Coronary artery (tissue), 2 donors: ENCODE measurements at regions not wholly inside any gene's neighbourhood (a gene's known extent, or its start where the extent isn't known, plus 50 kb on each side); places are given as distances from the start of the nearest gene placed in this dataset.

Source experiments
- DNase-seq: peaks from one replicate; pipeline ENCODE4 v3.0.0-alpha.2; 2017; ENCODE audit warnings: low spot score
- H3K27ac ChIP-seq, 2 donors: fragments of 200-600 bp; sonication (generic); one replicate each; pipeline ENCODE4 v1.5.1; 2016 to 2019
- H3K4me3 ChIP-seq: fragments of 200-600 bp; sonication (generic); 2 replicates; pipeline ENCODE4 v1.5.1; 2016; ENCODE audit warnings: mild to moderate bottlenecking, moderate library complexity
- CTCF ChIP-seq: fragments of 200-600 bp; sonication (generic); IDR thresholded peaks from one replicate; pipeline ENCODE4 v1.5.1; 2019; ENCODE audit warnings: antibody characterized with exemption

DNA sequence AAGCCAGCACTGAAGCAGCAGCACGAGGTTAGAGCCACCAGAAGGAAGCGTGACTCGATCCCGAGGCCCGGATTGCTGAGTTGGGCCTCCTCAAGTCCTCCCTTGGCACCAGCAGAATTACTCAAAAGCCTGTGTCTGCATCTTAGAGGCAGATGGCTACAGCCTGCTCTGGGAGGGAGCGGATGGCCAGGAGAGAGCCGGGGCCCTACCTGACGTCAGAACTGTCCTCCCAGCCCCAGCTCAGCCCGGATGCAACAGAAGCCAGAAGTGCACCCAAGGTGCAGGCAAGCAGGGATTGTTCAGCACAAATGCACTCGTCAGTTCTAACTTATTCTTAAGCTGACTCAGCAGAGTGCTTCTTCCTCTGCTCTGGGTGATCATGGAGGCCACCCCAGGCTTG, 155.5 kb upstream of the RPS6KA2 start:
- no peak for TF ChIP-seq CTCF
- DNase-seq: peak; percentile 36
- Histone ChIP-seq H3K4me3 (no peak overlapping the region), H3K27ac (no peak overlapping the region)

- peak; percentile 63 for DNase-seq
- Histone ChIP-seq H3K27ac (no peak overlapping the region), H3K4me3 (no peak overlapping the region)
- TF ChIP-seq CTCF: no peak
These were observed 154.3 kb upstream of the RPS6KA2 start for GRCh38 chr6:166781331-166781730.

DNA sequence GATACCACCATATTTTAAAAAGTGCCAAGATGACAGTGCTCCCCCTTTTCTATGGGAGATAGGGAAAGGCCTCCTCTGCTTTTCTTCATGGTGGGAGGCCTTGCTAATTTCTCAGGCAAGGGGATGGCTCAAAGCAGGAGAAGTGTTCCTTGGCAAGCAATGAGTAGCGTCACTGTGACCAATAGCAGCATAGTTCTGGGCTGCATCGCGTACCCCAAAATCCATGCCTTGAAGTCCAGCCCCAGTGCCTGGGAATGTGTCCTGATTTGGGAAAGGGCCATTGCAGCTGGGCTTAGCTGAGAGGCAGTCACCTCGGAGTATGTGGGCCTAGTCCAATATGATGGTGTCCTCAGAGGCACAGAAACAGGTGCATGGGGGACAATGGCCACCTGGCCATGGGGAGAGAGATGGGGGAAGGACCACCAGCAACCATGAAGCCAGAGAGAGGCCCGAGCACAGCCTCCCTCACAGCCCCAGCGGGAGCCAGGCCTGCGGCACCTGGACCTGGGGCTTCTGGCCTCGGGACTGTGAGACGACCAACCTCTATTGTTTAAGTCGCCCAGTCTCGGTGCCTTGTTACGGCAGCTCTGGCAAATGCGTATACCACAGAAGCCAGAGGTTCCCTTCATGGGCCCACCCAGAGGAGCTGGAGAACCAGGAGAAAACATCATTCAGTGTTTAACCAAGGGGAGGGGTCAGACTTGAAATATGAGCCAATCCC, 153.1 kb upstream of the RPS6KA2 start:
- no peak overlapping the region for H3K4me3 ChIP-seq
- no peak overlapping the region for H3K27ac ChIP-seq
- peak; percentile 43 for DNase-seq
- no peak for TF ChIP-seq CTCF

DNA sequence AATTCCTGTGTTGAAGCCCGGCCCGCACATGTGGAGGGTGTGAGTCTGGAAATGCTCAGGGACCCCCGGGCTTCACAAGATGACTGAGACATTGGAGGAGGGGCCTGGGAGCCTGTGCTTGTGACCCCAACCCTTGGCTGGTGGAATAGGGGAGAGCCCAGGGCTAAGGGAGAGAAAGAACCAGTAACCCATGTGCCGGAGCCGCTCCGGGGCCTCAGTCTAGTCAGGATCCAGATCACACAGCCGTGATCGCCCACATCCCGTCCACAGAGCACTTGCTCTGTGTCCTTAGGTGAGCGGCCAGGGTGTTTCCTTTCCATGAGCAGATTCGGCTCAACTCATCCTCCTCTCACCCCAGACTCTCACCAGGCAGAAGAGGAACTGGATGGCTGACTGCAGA, 152.3 kb upstream of the RPS6KA2 start:
- no peak overlapping the region for H3K4me3 ChIP-seq
- no peak overlapping the region for H3K27ac ChIP-seq
- TF ChIP-seq CTCF: no peak
- DNase-seq: peak; percentile 14

- Histone ChIP-seq H3K27ac (no peak overlapping the region), H3K4me3 (no peak overlapping the region)
- no peak for TF ChIP-seq CTCF
- DNase-seq: peak; percentile 36
These were observed 151.7 kb upstream of the RPS6KA2 start for GRCh38 chr6:166778776-166779175.

- no peak overlapping the region for H3K27ac ChIP-seq
- TF ChIP-seq CTCF: no peak
- no peak overlapping the region for H3K4me3 ChIP-seq
- DNase-seq: peak; percentile 21
These were observed 151.0 kb upstream of the RPS6KA2 start for GRCh38 chr6:166778046-166778445.

GRCh38 chr6:166777096-166777630, 150.1 kb upstream of the RPS6KA2 start:
- H3K4me3 ChIP-seq: no peak overlapping the region
- peak; percentile 46 for DNase-seq
- no peak for TF ChIP-seq CTCF
- H3K27ac ChIP-seq: no peak overlapping the region
